NCI-H524 (cell line): ENCODE measurements at regions not wholly inside any gene's neighbourhood (a gene's known extent, or its start where the extent isn't known, plus 50 kb on each side); places are given as distances from the start of the nearest gene placed in this dataset.
"Not testable (repeated sequence)": the region's sequence is repeated elsewhere in the genome, so short reads cannot be mapped to it uniquely, and the experiment has no call there.

Experiments used
- DNase-seq, 2 experiments: peaks; one replicate each; lab custom pipeline; 2025; lab: John Stamatoyannopoulos, UW

- DNase-seq: no peak
These were observed 67.5 kb upstream of the FAM241A start for GRCh38 chr4:112077743-112078142.

GRCh38 chr4:112082954-112083586 lies 62.2 kb upstream of the FAM241A start:
- DNase-seq: no peak

GRCh38 chr4:112083587-112084347 lies 61.5 kb upstream of the FAM241A start:
- no peak for DNase-seq

- DNase-seq: no peak
These were observed 59.9 kb upstream of the FAM241A start for GRCh38 chr4:112085156-112086035.

GRCh38 chr4:112086036-112086434 lies 59.2 kb upstream of the FAM241A start:
- no peak for DNase-seq

- DNase-seq: not testable (repeated sequence)
These were observed 58.6 kb upstream of the FAM241A start for GRCh38 chr4:112086661-112087060.

GRCh38 chr4:112092330-112092729 lies 52.9 kb upstream of the FAM241A start:
- DNase-seq: not testable (repeated sequence)

- no peak for DNase-seq
These were observed 51.5 kb upstream of the FAM241A start for GRCh38 chr4:112093636-112094202.

GRCh38 chr4:112094330-112094729 lies 50.9 kb upstream of the FAM241A start:
- DNase-seq: no peak
